Nephron progenitor cell (in vitro differentiated cells): ENCODE measurements at regions not wholly inside any gene's neighbourhood (a gene's known extent, or its start where the extent isn't known, plus 50 kb on each side); places are given as distances from the start of the nearest gene placed in this dataset.

ENCODE experiments used
- DNase-seq: peaks from one replicate; pipeline ENCODE4 v3.0.0; 2021
- H3K27ac Mint-ChIP-seq: 2 replicates; pipeline ENCODE4 v1.8.0; 2021; ENCODE audit warnings: mild to moderate bottlenecking, moderate library complexity, mixed read lengths
- H3K27me3 Mint-ChIP-seq: 2 replicates; pipeline ENCODE4 v1.8.0; 2021; ENCODE audit warnings: mild to moderate bottlenecking, low read depth, mixed read lengths; ENCODE audit not compliant: poor library complexity
- H3K36me3 Mint-ChIP-seq: 2 replicates; pipeline ENCODE4 v1.8.0; 2021; ENCODE audit warnings: low read depth, mixed read lengths
- H3K4me1 Mint-ChIP-seq: 2 replicates; pipeline ENCODE4 v1.8.0; 2021; ENCODE audit warnings: mixed read lengths
- H3K4me3 Mint-ChIP-seq: 2 replicates; pipeline ENCODE4 v1.8.0; 2021; ENCODE audit warnings: mild to moderate bottlenecking, moderate library complexity, mixed read lengths
- H3K9me3 Mint-ChIP-seq: 2 replicates; pipeline ENCODE4 v1.8.0; 2021; ENCODE audit warnings: mild to moderate bottlenecking, moderate library complexity, mixed read lengths
- TF ChIP-seq, protein P1 (sequence below): fragments of 200-600 bp; sonication (generic); IDR thresholded peaks from 2 replicates; pipeline ENCODE4 v1.5.0; 2021; ENCODE audit warnings: antibody characterized with exemption

- Mint-ChIP-seq H3K36me3 (no peaks in the 10 kb centered on the region), H3K27me3 (peaks cover 8% of the 10 kb centered on the region), H3K9me3 (peaks cover 12% of the 10 kb centered on the region), H3K4me1 (peaks cover 51% of the 10 kb centered on the region), H3K4me3 (no peak overlapping the region), H3K27ac (no peak overlapping the region)
- TF ChIP-seq, protein P1, sequence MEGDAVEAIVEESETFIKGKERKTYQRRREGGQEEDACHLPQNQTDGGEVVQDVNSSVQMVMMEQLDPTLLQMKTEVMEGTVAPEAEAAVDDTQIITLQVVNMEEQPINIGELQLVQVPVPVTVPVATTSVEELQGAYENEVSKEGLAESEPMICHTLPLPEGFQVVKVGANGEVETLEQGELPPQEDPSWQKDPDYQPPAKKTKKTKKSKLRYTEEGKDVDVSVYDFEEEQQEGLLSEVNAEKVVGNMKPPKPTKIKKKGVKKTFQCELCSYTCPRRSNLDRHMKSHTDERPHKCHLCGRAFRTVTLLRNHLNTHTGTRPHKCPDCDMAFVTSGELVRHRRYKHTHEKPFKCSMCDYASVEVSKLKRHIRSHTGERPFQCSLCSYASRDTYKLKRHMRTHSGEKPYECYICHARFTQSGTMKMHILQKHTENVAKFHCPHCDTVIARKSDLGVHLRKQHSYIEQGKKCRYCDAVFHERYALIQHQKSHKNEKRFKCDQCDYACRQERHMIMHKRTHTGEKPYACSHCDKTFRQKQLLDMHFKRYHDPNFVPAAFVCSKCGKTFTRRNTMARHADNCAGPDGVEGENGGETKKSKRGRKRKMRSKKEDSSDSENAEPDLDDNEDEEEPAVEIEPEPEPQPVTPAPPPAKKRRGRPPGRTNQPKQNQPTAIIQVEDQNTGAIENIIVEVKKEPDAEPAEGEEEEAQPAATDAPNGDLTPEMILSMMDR: no peak
- no peak for DNase-seq
Observed at GRCh38 chr7:130903358-130903974, 169.5 kb upstream of the KLF14 start.

GRCh38 chr7:130904031-130904757, 170.2 kb upstream of the KLF14 start:
- Mint-ChIP-seq H3K36me3 (no peaks in the 10 kb centered on the region), H3K4me1 (peaks cover 47% of the 10 kb centered on the region), H3K27me3 (peaks cover 8% of the 10 kb centered on the region), H3K4me3 (no peak overlapping the region), H3K9me3 (peaks cover 8% of the 10 kb centered on the region), H3K27ac (no peak overlapping the region)
- TF ChIP-seq, protein P1: no peak
- no peak for DNase-seq

GRCh38 chr7:130904792-130905191, 170.8 kb upstream of the KLF14 start:
- Mint-ChIP-seq H3K9me3 (peaks cover 2% of the 10 kb centered on the region), H3K36me3 (no peaks in the 10 kb centered on the region), H3K27me3 (peaks cover 8% of the 10 kb centered on the region), H3K4me3 (no peak overlapping the region), H3K27ac (no peak overlapping the region), H3K4me1 (peaks cover 41% of the 10 kb centered on the region)
- TF ChIP-seq, protein P1: no peak
- no peak for DNase-seq

GRCh38 chr7:130906575-130906974, 172.6 kb upstream of the KLF14 start:
- Mint-ChIP-seq H3K4me1 (peaks cover 27% of the 10 kb centered on the region), H3K27ac (no peak overlapping the region), H3K36me3 (no peaks in the 10 kb centered on the region), H3K4me3 (no peak overlapping the region), H3K27me3 (peaks cover 2% of the 10 kb centered on the region), H3K9me3 (no peaks in the 10 kb centered on the region)
- TF ChIP-seq, protein P1: no peak
- DNase-seq: no peak

- H3K4me1 Mint-ChIP-seq: peaks cover 29% of the 10 kb centered on the region
- no peak overlapping the region for H3K4me3 Mint-ChIP-seq
- H3K27me3 Mint-ChIP-seq: no peaks in the 10 kb centered on the region
- TF ChIP-seq, protein P1: no peak
- no peak overlapping the region for H3K27ac Mint-ChIP-seq
- H3K9me3 Mint-ChIP-seq: no peaks in the 10 kb centered on the region
- no peaks in the 10 kb centered on the region for H3K36me3 Mint-ChIP-seq
- DNase-seq: no peak
Observed at GRCh38 chr7:130907439-130907838, 173.4 kb upstream of the KLF14 start.
